NB4 (cell line): ENCODE measurements at regions not wholly inside any gene's neighbourhood (a gene's known extent, or its start where the extent isn't known, plus 50 kb on each side); places are given as distances from the start of the nearest gene placed in this dataset.

Source experiments
- CTCF ChIP-seq: IDR thresholded peaks from one replicate; pipeline ENCODE4 v1.5.1; 2012; ENCODE audit warnings: low read depth, low read length
- MAX ChIP-seq: IDR thresholded peaks from 2 replicates; pipeline ENCODE4 v1.6.1; 2011; ENCODE audit warnings: low read depth, low read length
- POLR2A ChIP-seq: IDR thresholded peaks from 2 replicates; pipeline ENCODE4 v1.6.1; 2011; ENCODE audit warnings: mild to moderate bottlenecking; ENCODE audit not compliant: insufficient read length; ENCODE audit errors: extremely low read depth

GRCh38 chr21:16476056-16476825 is 746.5 kb downstream of the USP25 start:
- TF ChIP-seq POLR2A (no peak), CTCF (no peak), MAX (no peak)
